CD4-positive, alpha-beta T cell treated with Interleukin-6 at 100 ng/mL for 8 hours (primary cell): ENCODE measurements at regions not wholly inside any gene's neighbourhood (a gene's known extent, or its start where the extent isn't known, plus 50 kb on each side); places are given as distances from the start of the nearest gene placed in this dataset.
"Not testable (repeated sequence)": the region's sequence is repeated elsewhere in the genome, so short reads cannot be mapped to it uniquely, and the experiment has no call there.

Experiments used
- DNase-seq: peaks from one replicate; pipeline ENCODE4 v3.0.0-alpha.2; 2020; ENCODE audit warnings: mixed read lengths, low spot score

GRCh38 chr2:37758141-37758601, 86.7 kb upstream of the CDC42EP3 start:
- DNase-seq: not testable (repeated sequence)

- not testable (repeated sequence) for DNase-seq
Observed at GRCh38 chr2:37759989-37760388, 88.5 kb upstream of the CDC42EP3 start.

DNA sequence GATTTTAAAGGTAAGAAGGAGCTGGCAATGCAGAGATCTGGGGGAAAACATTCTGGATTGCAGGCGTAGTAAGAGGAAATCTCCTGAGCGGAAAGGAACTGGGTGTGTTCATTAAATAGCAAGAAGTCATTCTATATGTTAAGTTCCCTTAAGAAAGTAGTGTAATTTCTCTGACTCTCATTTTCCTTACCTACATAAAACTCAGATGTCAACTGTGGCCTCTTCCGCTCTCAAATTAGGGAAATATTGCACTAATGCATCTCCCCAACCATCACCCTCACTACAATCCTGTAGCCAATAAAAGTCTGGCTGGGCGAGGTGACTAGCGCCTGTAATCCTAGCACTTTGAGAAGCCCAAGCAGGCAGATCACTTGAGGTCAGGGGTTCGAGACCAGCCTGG, 89.0 kb upstream of the CDC42EP3 start:
- no peak for DNase-seq

GRCh38 chr2:37762281-37762680, 90.8 kb upstream of the CDC42EP3 start:
- not testable (repeated sequence) for DNase-seq

DNA sequence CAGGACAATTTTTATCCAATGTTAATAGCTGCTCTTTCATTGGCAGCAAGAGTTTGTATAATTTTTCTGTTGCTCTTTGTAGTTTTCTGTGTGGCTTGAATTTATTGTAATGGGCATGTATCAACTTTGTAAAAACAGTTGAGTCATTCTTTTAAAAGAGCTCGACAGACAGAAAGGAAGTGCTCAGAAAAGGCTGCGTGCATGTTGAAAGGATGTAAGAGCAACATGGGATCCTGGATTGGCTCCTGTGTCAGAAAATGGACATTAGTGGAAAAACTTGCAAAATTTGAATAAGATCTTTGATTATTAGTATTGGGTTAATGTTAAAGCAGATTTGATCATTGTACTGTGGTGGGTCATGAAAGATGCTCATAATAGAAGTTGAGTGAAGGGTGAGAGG, 93.3 kb upstream of the CDC42EP3 start:
- no peak for DNase-seq

- no peak for DNase-seq
Observed at GRCh38 chr2:37766106-37766505, 94.7 kb upstream of the CDC42EP3 start.

GRCh38 chr2:37767046-37767445, 95.6 kb upstream of the CDC42EP3 start:
- no peak for DNase-seq

DNA sequence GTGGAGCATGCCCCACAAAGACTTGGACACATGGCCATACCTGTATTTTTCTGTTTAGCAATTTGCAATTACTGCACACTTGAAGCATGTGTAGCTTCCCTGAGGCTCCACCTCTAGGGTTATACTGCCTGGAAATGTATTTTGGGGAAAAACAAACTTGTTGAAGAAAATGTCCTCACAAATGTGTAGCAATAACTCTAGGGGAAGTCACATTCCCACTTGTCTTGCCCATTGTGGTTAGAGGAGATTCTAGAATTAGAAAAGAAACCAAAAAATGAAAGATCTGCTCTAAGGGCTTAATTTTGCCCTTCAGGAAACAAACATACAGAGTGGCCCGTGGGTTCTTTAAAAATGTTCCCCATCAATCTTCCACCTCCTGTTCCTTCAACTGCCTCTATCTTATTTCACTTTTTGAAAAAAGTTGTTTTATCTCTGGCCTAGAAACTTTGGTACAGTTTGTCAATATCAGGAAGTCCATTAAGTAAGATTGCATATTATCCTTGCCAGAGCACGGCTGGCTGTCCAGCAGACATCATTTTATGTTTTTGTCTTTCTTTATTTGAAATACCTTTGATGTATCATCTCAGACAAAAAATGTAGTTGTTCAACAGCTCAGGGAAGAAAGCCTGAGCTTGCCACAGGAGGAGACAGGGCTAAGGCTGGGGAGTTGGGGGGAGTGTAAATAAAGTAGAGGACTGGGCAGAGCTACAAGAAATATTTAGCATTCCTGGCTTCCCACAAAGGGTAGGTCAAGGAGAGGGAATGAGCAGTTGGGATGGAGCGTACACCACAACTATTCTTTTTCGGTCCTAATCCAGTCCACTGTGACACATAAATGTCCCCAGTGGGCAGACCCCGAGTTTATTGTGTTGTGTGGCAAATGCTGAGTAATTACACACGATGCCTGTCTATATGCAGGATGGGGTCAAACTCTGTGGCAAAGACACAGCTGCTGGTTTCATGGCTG, 96.8 kb upstream of the CDC42EP3 start:
- no peak for DNase-seq

GRCh38 chr2:37769551-37769950, 98.1 kb upstream of the CDC42EP3 start:
- DNase-seq: no peak

GRCh38 chr2:37770797-37771196, 99.4 kb upstream of the CDC42EP3 start:
- no peak for DNase-seq

DNA sequence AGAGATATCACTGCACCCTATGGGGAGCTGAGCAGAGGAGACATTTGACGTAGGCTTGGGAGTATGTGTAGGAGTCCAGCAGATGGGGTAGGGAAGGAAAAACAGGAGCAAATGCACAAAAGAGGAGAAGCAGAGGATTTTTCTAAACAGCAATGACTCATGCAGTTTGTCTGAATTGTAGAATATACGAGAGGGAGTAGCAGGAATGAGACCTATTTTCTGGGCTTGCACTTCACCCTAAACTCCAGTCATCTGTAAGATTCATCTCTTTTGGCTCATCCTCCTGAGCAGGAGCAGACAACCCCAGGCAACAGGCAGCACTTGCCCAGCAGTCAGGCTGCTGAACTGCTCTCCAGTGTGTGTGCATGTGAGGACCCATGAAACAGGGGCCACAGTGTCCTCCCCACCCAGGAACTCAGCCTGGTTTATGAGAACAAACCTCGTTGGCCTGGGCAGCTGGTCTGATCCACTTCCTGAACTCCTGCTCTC, 100.2 kb upstream of the CDC42EP3 start:
- DNase-seq: no peak

- DNase-seq: no peak
Observed at GRCh38 chr2:37773371-37774130, 102.1 kb upstream of the CDC42EP3 start.

GRCh38 chr2:37774171-37774944, 102.9 kb upstream of the CDC42EP3 start:
- DNase-seq: not testable (repeated sequence)

DNA sequence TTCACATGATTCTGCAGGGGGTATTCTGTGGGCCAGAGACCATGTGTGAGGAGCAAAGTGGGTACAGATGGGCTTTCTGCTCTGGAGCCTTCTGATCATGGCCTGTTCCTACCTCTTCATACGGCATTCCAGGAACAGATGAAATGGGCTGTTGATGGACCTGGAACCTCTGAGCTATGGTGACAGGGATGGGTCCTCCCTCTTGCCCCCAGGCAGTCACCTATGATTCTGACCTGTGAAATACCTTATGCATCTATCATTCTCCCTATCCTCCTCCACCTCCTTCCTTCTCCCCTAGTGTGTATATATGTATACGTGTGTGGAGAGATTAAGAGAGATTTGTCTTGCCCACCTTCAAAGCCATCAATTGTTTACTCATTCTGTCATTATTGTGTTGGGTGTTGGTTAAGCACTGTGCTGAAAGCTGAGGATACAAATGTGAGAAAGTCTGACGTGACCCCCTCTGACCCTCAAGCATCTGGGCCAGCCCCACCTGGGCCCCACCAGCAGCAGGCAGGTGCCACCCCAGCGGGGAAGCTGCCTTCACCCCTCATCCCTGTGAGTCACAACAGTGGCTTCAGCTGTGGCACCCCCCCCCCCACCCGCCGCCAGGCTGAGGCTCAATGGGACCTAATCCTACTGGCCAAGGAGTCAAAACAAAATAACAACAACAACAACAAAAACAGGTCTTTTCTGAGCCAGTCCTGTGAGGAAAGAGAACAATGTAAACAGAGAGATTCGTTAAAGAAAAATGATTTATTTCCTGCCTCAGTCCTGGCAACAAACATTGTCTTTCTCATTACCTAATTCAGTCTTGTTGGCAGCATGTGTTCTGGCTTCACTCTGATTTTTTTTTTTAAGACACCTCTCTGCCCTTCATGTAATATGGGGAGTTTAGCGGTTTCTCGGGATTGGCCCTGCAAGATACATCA, 103.8 kb upstream of the CDC42EP3 start:
- no peak for DNase-seq

- no peak for DNase-seq
Observed at GRCh38 chr2:37775908-37776250, 104.4 kb upstream of the CDC42EP3 start.

GRCh38 chr2:37776487-37776886, 105.0 kb upstream of the CDC42EP3 start:
- DNase-seq: no peak

DNA sequence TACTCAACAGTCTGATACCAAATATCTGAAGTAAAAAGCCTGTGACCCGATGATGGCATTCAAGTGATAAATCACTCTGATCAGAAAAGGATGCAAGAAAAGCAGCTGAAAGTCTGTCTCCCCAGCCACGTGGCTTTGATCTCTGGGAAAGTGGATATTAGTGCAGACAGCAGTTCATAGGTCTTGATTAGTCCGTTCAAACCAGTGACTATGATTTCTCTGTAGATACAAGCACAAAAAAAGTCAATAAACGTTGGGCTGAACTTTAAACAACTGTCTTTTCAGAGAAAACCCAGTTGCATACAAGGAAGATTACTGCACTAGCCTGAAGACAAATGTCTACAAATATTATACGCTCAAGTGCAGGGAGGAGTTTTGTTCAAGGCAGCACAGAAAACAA, 107.7 kb upstream of the CDC42EP3 start:
- no peak for DNase-seq

DNA sequence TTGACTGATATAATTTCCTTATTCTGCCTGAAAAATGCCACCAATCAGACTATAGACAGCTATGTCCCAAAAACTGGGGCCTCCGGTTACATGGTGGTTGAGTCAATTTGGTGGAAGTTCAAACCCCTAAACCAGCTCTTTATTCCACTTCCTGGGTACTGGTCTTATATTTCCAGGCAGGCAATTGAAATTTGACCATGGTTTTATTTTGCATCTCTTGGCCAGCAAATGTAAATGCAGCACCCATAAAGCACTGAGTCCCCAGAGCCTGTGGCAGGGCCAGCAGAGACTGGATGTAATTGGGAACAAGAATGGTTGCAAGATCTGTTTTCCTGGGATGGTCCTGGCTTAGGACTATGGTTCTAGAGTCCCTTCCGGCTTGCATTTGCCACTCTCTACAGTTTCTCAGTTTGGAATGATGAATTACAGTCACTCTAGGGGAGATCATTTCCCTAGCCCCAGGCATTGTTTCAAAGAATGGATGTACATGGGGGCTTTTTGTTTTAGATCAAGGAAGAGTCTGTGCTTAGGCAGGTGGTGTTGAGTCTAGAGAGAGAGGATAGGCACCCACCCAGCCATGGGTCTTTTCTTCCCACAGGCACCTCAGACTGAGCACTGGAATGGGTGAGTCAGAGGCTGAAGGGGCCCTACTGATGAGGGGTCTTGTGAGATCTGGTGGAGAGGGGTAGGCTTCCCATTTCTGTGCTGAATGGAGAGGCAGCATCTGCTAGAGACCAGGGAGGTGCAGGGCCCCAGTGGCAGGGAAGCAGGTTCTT, 108.4 kb upstream of the CDC42EP3 start:
- DNase-seq: no peak

- no peak for DNase-seq
Observed at GRCh38 chr2:37780387-37780676, 108.9 kb upstream of the CDC42EP3 start.

- DNase-seq: no peak
Observed at GRCh38 chr2:37781028-37781427, 109.6 kb upstream of the CDC42EP3 start.
